Type B pancreatic cell (in vitro differentiated cells): ENCODE measurements at regions not wholly inside any gene's neighbourhood (a gene's known extent, or its start where the extent isn't known, plus 50 kb on each side); places are given as distances from the start of the nearest gene placed in this dataset.

Experiments
- DNase-seq: peaks from one replicate; pipeline ENCODE4 v3.0.0; 2021; ENCODE audit warnings: mixed read lengths; ENCODE audit not compliant: unreplicated experiment; ENCODE audit errors: extremely low spot score
- H3K27ac Mint-ChIP-seq: 2 replicates; pipeline ENCODE4 v1.8.0; 2021; ENCODE audit warnings: mild to moderate bottlenecking, mixed read lengths
- H3K27me3 Mint-ChIP-seq: 2 replicates; pipeline ENCODE4 v1.8.0; 2021; ENCODE audit warnings: mixed read lengths
- H3K36me3 Mint-ChIP-seq: 2 replicates; pipeline ENCODE4 v1.8.0; 2021; ENCODE audit warnings: mixed read lengths
- H3K4me1 Mint-ChIP-seq: one replicate; pipeline ENCODE4 v1.8.0; 2021; ENCODE audit warnings: mixed read lengths; ENCODE audit not compliant: unreplicated experiment
- H3K4me3 Mint-ChIP-seq: 2 replicates; pipeline ENCODE4 v1.8.0; 2021; ENCODE audit warnings: mild to moderate bottlenecking, mixed read lengths
- H3K9me3 Mint-ChIP-seq: 2 replicates; pipeline ENCODE4 v1.8.0; 2021; ENCODE audit warnings: mixed read lengths
- CTCF ChIP-seq: fragments of 200-600 bp; sonication (generic); conservative IDR thresholded peaks from 2 replicates; pipeline ENCODE4 v1.5.0; 2021; ENCODE audit warnings: antibody characterized with exemption, mild to moderate bottlenecking

- DNase-seq: no peak
- no peaks in the 10 kb centered on the region for H3K9me3 Mint-ChIP-seq
- no peak overlapping the region for H3K27ac Mint-ChIP-seq
- H3K27me3 Mint-ChIP-seq: no peaks in the 10 kb centered on the region
- H3K4me1 Mint-ChIP-seq: no peaks in the 10 kb centered on the region
- TF ChIP-seq CTCF: no peak
- no peaks in the 10 kb centered on the region for H3K36me3 Mint-ChIP-seq
- no peak overlapping the region for H3K4me3 Mint-ChIP-seq
Measured at GRCh38 chr2:57908736-57909161, 137.9 kb upstream of the VRK2 start.

- TF ChIP-seq CTCF: no peak
- peaks cover 4% of the 10 kb centered on the region for H3K27me3 Mint-ChIP-seq
Measured at GRCh38 chr2:57918126-57918525, 128.5 kb upstream of the VRK2 start.

GRCh38 chr2:57920342-57920939, 126.2 kb upstream of the VRK2 start:
- H3K27ac Mint-ChIP-seq: no peak overlapping the region
- H3K4me1 Mint-ChIP-seq: peaks cover 3% of the 10 kb centered on the region
- no peak overlapping the region for H3K4me3 Mint-ChIP-seq
- no peak for DNase-seq
- peaks cover 4% of the 10 kb centered on the region for H3K27me3 Mint-ChIP-seq
- TF ChIP-seq CTCF: no peak
- H3K9me3 Mint-ChIP-seq: no peaks in the 10 kb centered on the region
- H3K36me3 Mint-ChIP-seq: no peaks in the 10 kb centered on the region

More at GRCh38 chr2:57918126-57918525, 128.5 kb upstream of the VRK2 start:
- H3K4me3 Mint-ChIP-seq: no peak overlapping the region
- no peak overlapping the region for H3K27ac Mint-ChIP-seq
- no peaks in the 10 kb centered on the region for H3K36me3 Mint-ChIP-seq
- peaks cover 3% of the 10 kb centered on the region for H3K4me1 Mint-ChIP-seq
- no peaks in the 10 kb centered on the region for H3K9me3 Mint-ChIP-seq
- no peak for DNase-seq

GRCh38 chr2:57934659-57935058, 111.9 kb upstream of the VRK2 start:
- H3K4me3 Mint-ChIP-seq: no peak overlapping the region
- DNase-seq: no peak
- peaks cover 13% of the 10 kb centered on the region for H3K9me3 Mint-ChIP-seq
- no peaks in the 10 kb centered on the region for H3K36me3 Mint-ChIP-seq
- H3K27ac Mint-ChIP-seq: no peak overlapping the region
- no peaks in the 10 kb centered on the region for H3K4me1 Mint-ChIP-seq
- TF ChIP-seq CTCF: no peak
- no peaks in the 10 kb centered on the region for H3K27me3 Mint-ChIP-seq

- no peaks in the 10 kb centered on the region for H3K36me3 Mint-ChIP-seq
Measured at GRCh38 chr2:57936216-57936615, 110.4 kb upstream of the VRK2 start.

More at GRCh38 chr2:57936216-57936615, 110.4 kb upstream of the VRK2 start:
- Mint-ChIP-seq H3K4me1 (no peaks in the 10 kb centered on the region), H3K9me3 (peaks cover 13% of the 10 kb centered on the region), H3K27ac (no peak overlapping the region), H3K27me3 (no peaks in the 10 kb centered on the region), H3K4me3 (no peak overlapping the region)
- no peak for TF ChIP-seq CTCF
- DNase-seq: no peak
